HG03159 (cell line): ENCODE measurements at regions not wholly inside any gene's neighbourhood (a gene's known extent, or its start where the extent isn't known, plus 50 kb on each side); places are given as distances from the start of the nearest gene placed in this dataset.

Experiments used
- ATAC-seq: cut with Tn5 transposase; IDR thresholded peaks from one replicate; pipeline ENCODE4 v1.9.1; 2021; ENCODE audit warnings: mild to moderate bottlenecking, moderate library complexity; ENCODE audit not compliant: unreplicated experiment

GRCh38 chr3:177944228-177944661, 592.0 kb upstream of the KCNMB2 start:
- ATAC-seq, result no peak

DNA sequence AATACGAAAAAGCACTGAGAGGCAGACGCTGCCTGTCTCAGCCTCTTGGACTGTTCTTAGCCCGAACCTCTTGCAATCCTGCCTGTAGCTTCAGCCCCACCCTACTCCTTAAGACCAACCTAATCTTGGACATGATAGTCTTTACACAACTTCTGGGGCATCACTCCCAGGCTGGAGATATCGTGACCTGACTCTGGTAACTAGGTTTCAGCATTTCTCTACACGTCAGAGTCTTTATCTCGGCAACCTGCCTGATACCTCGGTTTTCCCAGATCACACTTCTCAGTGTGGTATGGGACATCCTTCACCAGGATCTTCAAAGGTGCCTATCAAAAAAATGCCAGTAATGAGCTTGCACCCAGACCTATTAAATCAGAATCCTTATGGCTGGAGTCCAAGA, 590.2 kb upstream of the KCNMB2 start:
- ATAC-seq, result no peak

GRCh38 chr3:177946497-177946896, 589.7 kb upstream of the KCNMB2 start:
- ATAC-seq, result no peak

DNA sequence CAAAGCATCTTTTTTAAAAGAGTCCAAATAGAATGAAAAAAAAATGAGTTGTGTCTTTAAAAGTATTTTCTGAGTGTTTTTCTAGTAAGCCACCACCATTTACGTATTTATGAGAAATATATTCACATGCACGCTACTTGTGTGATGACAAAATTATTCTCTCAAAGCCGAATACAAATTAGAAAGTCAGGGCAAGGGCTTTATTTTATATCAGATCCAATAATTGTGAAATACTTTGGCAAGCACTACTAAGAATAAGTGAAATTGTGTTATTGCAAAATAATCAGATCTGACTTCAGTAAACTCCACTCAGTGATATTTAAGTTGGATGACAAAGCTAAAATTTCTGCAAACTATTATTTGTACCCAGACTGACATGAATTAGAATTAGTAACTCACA, 589.3 kb upstream of the KCNMB2 start:
- no peak for ATAC-seq

DNA sequence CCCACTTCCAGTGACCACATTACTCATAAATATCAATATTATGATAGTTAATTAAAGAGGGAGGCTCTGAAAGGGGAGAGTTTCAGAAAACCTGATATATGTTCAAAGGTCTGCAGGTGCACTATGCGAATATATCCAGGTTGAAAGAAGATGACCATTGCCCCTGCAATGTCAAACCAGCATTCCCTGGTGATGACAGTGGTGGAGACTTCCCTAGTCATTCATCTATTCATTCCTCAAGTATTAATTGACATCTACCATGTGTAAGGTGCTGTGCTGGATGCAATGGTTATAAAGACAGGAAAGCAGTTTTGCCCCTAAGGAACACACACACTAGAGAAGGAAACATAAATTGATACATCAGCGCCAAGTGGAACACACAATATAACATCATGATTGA, 588.3 kb upstream of the KCNMB2 start:
- no peak for ATAC-seq

DNA sequence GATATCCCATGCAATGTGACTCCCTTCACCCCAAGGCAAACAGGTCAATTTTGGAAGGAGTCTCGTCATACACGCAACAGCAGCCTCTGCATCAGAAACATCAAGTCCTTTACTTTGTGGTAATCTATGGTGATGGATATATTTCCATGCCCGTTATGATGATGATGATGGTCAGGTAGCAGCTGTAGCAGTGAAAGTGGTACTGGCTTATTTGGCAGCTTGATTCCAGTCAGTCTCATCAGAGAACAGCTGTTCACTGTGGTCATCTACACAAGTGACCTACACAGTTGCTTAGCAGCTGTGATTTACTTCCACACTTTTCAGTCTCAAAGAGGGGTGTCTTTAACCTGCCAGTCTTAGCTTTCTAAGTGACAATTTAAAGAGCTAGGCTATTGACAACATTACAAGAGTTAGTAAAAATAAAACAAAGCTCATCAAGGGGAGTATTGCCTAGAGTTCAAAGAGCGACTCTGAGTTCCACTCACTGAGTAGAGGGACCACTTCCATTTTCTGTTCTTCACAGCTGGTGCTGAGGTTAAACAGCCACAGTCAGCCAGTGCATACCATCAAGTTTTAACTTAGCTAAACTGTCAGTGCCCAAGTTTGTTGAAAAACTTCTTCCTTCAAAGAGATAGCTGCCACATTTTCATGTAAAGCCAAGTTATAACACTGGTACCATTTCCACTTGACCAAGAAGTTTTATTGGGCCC, 587.4 kb upstream of the KCNMB2 start:
- peak; percentile 61 for ATAC-seq

- ATAC-seq, result no peak
These were observed 577.0 kb upstream of the KCNMB2 start for GRCh38 chr3:177959188-177959587.

GRCh38 chr3:177960014-177960413, 576.2 kb upstream of the KCNMB2 start:
- ATAC-seq, result no peak

DNA sequence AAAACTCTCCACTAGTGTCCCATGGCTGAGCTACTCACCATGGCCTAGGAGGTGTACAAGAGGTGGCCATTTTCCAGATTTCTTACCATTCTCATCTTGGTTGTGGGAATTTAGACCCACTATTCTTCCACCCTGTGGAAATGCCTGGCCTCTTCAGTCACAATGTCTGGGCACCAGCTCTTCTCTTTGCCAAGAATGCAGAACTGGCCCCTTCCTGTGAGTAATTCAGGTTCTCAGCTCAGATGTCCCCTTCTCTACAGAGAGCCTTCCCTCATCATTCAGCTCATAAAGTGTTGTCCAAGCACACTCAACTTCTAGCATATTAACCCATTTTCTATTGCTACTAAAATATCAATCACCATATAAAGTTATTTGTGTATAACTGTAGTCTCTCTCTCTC, 575.5 kb upstream of the KCNMB2 start:
- no peak for ATAC-seq

- no peak for ATAC-seq
These were observed 574.5 kb upstream of the KCNMB2 start for GRCh38 chr3:177961784-177962183.

DNA sequence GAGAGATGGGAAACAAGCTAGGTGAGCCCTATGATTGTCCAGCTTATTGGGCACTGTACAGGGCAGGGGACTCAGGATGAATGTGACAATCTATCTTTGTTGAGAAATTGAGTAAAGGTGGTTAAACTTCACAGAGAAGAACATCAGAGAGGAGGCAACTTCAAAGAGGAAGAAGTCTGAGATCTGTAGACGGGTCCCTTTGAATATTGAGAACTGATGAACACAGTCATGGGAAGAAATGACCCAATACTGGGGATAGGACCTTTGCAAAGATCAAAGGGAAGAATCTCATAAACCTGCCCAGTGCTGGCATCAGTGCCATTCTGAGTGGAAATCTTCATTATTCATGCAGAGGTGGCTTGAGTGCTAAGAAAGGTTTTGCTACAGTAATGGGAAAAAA, 569.7 kb upstream of the KCNMB2 start:
- ATAC-seq, result no peak

GRCh38 chr3:177968891-177969290, 567.3 kb upstream of the KCNMB2 start:
- ATAC-seq, result no peak

DNA sequence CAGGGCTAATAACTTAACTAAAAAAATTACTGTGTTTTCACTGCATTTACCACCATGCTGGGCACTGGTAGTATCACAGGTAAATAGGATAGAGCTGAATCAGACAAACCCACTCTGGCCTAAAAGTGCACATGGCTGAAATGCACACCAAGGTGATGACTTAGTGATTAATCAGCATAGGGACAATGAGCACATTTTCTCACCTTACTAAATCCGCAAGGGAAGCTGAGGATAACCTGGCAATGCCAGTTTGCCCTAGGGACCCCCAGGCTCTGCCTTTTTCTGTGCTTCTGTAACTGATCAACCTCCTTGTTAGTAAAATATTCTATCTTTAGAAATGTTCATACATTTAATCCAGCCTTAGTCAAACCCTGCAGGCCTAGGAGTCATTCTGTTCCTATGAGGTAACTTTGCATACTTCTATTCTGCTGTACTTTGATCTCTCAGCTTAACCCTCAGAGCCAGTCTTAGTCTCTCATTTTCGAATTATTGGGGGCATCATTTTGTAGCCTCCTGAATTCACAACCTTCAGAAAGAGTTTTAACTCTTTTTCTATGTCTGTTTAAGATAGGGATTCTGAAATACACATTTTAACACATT, 562.9 kb upstream of the KCNMB2 start:
- no peak for ATAC-seq

DNA sequence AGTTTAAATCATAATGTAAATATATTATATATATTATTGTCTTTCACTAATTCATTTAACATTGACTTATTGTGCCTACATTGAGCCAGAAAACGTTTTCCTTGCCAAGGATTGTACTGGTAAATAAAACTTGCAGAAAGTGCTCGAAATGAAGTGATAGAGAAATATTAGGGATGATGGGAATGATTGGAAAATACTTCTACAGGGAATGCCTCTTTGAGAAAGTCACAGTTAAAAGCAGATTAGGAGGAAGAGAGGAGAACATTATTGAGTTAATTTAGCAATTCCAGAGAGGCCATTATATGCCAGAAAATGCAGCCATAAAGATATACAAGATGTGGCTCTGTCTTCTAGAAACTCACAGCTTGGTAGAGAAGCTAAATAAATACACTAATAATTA, 560.0 kb upstream of the KCNMB2 start:
- no peak for ATAC-seq

DNA sequence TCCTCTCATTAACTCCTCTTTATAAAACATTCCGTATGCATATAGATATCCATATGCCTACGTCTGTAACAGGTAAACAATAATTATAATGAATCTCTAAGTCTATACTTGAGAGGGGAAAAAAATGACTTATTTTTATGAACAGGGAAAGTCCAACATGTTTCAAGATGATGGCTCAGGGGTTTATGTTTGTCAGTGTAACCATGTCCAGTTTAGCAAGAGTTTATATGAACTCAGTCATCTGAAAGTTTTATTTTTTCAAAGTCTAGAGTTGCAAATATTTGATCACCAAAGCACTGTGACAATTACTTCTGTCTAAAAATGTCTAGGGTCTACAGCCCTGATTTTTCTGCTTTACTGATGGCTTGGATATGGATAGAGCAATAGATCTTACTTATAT, 559.4 kb upstream of the KCNMB2 start:
- no peak for ATAC-seq

DNA sequence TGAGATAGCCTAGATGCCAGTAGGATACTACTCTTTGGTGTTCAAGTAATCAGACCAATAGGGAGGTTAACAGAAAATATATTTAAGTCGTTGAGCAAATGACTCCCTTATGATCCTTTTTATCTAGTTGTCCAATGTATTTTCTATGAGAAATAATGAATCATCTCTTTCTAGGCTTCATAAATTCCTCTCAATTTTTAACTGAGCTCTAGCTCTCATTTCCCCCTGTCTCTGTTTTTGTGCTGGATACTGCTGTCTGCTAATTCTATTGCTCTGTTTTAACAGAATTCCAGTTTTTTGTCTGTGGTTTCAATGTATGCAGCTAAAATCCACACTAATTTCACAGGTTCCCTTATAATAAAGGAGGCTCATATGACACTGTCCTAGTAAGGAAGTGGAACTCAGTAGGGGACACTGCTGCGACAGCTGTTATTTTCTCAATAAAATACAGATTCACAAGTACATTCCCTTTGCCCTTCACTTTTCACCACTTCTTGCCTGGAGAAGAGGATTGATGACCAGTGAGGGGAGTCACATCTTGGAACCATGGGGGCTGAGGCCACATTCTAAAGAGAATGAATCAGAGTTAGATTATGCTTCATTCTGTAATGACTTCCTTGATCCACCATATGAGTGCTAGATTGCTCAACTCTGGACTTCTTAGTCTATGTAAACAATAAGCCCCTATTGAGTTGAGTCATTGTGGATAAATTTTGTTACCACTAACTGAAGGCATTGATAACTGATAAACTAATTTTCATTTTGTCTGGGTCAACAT, 558.7 kb upstream of the KCNMB2 start:
- no peak for ATAC-seq

DNA sequence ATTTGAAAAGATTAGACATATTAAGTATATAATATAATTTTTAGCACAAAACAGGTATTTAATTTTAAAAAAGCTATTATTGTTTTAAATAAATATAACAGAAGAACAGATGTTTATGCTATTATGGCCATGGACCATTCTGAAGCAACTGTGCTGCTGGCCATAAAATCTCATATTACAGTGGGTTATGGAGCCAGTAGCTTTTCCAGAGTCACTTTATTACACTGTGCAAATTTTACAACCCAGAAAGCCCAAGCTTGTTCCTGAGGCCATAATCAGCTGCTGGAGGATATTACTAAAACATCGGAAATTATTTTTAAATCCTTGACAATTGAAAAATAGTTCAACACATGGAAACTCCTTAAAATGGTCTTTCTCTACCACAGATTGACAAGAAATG, 557.3 kb upstream of the KCNMB2 start:
- no peak for ATAC-seq

GRCh38 chr3:177979703-177980102, 556.5 kb upstream of the KCNMB2 start:
- ATAC-seq, result no peak

DNA sequence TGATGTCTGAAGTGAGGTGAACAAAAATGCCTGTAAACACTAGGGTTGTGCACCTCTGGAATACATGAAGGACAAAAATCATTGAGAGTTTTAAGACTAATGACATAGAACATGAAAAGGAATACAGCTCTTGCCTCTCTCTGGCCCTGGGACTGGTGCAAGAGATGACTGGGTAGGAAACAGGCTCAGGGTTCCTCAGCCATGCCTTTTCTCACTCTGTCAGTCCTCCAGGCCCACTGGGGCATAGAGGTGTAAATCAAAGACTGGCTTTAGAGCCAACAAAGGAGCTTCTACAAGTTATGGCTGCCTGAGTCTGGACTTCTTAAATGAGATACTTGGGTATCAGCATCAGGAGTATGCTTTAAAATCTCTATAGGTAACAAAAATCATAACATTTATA, 554.7 kb upstream of the KCNMB2 start:
- no peak for ATAC-seq

DNA sequence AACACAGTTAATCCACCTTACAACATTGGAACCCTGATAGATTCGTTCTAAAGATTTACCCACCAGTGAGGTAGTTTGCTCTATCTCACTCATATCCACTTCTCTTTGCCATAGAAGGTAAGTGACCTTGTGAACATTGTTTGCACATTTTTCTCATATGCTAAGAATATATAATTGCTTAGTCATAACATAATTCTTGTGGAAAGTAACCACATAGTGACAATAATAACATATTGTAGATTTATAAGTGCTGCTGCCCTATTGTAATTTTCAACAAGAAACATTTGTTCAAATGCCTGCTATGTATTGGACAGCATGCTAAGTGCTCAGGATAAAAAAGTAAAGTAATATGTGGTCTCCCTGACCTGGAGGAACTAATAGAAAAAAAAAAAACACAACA, 554.2 kb upstream of the KCNMB2 start:
- ATAC-seq, result no peak

GRCh38 chr3:177983320-177983719, 552.9 kb upstream of the KCNMB2 start:
- ATAC-seq, result no peak
